ENCODE measurements at regions not wholly inside any gene's neighbourhood (a gene's known extent, or its start where the extent isn't known, plus 50 kb on each side); places are given as distances from the start of the nearest gene placed in this dataset.

DNA sequence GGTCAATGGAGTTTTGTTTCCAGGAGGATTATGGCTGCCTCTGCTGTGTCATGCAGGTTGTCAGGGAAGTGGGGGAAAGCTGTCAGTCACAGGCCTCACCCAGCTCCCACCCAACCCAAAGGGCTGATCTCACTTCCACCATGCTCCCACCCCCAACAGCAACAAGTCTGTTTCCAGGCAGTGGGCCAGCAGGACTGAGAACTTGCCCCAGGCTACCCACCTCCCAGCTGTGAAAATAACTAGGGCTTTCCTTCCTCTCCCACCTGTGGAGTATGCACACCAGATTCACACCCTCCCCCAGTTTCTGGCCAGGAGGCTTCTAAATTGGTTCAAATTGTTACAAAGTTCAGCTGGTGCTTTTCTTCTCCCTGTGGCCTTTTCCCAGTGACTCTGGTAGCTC, 95.6 kb upstream of the ACVR1 start:
- TF ChIP-seq CTCF (IDR thresholded peaks at IDR 0.05; ENCODE audit: insufficient read depth, low read length, poor library complexity, severe bottlenecking), result no peak
- no peak for TF ChIP-seq EZH2phosphoT487 (conservative IDR thresholded peaks at IDR 0.05; ENCODE audit: low read length)

Data from SU-DHL-6 (cell line).